ENCODE measurements at regions not wholly inside any gene's neighbourhood (a gene's known extent, or its start where the extent isn't known, plus 50 kb on each side); places are given as distances from the start of the nearest gene placed in this dataset.

DNA sequence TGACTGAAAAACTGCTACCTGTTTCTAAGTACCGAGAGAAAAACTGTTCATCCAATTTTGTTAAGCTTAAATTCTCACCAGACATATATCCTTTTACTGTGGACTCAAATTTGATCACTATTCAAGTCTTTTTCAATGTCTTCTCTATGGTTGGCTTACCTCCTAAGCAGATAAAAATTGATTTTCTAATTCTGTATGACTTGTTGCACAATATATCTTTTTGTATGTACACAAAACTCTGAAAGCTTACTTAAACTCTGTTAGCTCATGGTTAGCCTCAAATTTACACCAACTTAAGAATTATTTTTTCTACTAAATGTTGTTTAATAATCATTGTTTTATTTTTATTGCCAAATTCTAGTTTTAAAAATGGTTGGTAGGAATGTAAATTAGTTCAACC, 715.4 kb downstream of the LTN1 start:
- no peak for DNase-seq (ENCODE audit: low read depth)

DNA sequence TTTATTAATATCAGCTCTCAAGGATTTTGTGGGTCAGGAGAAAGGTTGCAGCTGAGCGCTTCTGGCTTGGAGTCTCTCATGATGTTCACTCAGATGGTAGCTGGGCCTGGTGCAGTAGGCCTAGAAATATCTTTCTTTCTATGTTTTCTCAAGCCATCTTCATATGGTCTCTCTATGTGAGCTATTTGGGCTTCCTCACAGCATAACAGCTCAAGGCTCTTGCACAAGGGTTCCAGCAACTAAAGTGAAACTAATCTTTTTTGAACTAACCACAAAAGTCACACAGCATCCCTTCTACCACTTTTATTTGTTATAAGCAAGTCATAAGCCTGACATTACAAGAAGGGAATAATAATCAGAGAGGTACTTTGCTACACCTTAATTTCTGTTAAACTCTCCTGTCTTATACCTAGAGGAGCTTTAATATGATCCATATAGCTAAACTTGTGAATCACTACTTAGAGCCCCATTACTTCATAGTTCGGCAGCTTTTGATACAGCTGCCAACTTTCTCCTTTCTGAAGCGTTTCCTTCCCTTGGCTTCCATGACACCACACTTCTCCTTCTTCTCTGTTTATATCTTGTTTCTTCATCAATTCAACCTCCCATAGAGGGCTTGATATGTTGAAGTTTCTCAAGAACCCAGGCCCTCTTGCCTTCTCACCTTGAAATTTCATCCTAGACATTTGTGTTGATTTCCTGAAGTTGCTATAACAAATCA, 720.2 kb downstream of the LTN1 start:
- H3K4me3 ChIP-seq (ENCODE audit: low read depth, low read length), result no peak overlapping the region
- TF ChIP-seq MYC (IDR thresholded peaks at IDR 0.05; ENCODE audit: low read depth, low read length), result no peak
- TF ChIP-seq, protein P1, sequence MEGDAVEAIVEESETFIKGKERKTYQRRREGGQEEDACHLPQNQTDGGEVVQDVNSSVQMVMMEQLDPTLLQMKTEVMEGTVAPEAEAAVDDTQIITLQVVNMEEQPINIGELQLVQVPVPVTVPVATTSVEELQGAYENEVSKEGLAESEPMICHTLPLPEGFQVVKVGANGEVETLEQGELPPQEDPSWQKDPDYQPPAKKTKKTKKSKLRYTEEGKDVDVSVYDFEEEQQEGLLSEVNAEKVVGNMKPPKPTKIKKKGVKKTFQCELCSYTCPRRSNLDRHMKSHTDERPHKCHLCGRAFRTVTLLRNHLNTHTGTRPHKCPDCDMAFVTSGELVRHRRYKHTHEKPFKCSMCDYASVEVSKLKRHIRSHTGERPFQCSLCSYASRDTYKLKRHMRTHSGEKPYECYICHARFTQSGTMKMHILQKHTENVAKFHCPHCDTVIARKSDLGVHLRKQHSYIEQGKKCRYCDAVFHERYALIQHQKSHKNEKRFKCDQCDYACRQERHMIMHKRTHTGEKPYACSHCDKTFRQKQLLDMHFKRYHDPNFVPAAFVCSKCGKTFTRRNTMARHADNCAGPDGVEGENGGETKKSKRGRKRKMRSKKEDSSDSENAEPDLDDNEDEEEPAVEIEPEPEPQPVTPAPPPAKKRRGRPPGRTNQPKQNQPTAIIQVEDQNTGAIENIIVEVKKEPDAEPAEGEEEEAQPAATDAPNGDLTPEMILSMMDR (IDR thresholded peaks at IDR 0.05; ENCODE audit: low read depth, low read length), result no peak
- TF ChIP-seq, protein P2, sequence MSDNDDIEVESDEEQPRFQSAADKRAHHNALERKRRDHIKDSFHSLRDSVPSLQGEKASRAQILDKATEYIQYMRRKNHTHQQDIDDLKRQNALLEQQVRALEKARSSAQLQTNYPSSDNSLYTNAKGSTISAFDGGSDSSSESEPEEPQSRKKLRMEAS (IDR thresholded peaks at IDR 0.05; ENCODE audit: low read depth, low read length), result no peak
- no peak for TF ChIP-seq POLR2A (IDR thresholded peaks at IDR 0.05; ENCODE audit: extremely low read depth, insufficient read length)
- no peak for DNase-seq (ENCODE audit: low read depth)

More for the DNA sequence above, 715.4 kb downstream of the LTN1 start:
- H3K4me3 ChIP-seq (ENCODE audit: low read depth, low read length), result no peak overlapping the region
- TF ChIP-seq POLR2A (IDR thresholded peaks at IDR 0.05; ENCODE audit: extremely low read depth, insufficient read length), result no peak
- no peak for TF ChIP-seq MYC (IDR thresholded peaks at IDR 0.05; ENCODE audit: low read depth, low read length)
- TF ChIP-seq, protein P2 (IDR thresholded peaks at IDR 0.05; ENCODE audit: low read depth, low read length), result no peak
- TF ChIP-seq, protein P1 (IDR thresholded peaks at IDR 0.05; ENCODE audit: low read depth, low read length), result no peak

DNA sequence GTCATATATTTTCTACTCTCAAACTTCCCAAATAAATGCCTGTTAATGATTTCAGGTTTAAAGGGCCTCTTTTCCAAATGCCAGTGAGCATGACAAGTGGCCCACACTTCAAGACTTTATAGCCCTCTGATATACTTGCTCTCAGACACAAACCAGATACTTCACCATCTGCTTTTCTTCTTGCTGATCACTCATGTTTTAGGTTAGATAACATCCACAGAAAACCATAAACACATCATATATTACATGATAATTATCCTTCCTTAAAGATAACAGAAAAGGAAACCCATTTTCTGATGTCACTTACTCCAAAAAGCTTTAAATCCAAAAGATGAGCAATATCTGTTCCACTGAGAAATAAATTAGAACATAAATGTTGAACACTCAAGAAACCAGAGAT, 723.5 kb downstream of the LTN1 start:
- no peak for TF ChIP-seq MYC (IDR thresholded peaks at IDR 0.05; ENCODE audit: low read depth, low read length)
- TF ChIP-seq, protein P2 (IDR thresholded peaks at IDR 0.05; ENCODE audit: low read depth, low read length), result no peak
- no peak for TF ChIP-seq POLR2A (IDR thresholded peaks at IDR 0.05; ENCODE audit: extremely low read depth, insufficient read length)
- TF ChIP-seq, protein P1 (IDR thresholded peaks at IDR 0.05; ENCODE audit: low read depth, low read length), result no peak
- H3K4me3 ChIP-seq (ENCODE audit: low read depth, low read length), result no peak overlapping the region
- DNase-seq (ENCODE audit: low read depth), result no peak

DNA sequence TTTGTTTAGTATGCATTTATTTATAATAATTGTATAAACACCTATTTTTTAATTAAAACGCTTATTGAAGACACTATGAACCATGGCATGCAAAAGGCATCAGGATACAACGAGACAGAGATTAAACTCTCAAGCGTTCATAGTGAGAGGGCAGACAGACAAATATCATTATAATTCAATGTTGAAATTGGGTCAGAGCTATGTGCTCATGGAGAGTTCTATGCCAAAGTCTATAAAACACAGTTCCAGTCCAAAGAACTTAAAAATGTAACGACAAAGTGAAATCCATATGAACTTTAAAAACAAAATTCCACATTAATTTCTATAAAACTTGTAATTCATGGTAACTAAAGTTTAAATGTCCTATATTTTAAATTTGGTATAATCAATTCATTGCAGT, 724.0 kb downstream of the LTN1 start:
- TF ChIP-seq POLR2A (IDR thresholded peaks at IDR 0.05; ENCODE audit: extremely low read depth, insufficient read length) (no peak), MYC (IDR thresholded peaks at IDR 0.05; ENCODE audit: low read depth, low read length) (no peak)
- TF ChIP-seq, protein P1 (IDR thresholded peaks at IDR 0.05; ENCODE audit: low read depth, low read length), result no peak
- TF ChIP-seq, protein P2 (IDR thresholded peaks at IDR 0.05; ENCODE audit: low read depth, low read length), result no peak
- H3K4me3 ChIP-seq (ENCODE audit: low read depth, low read length), result no peak overlapping the region
- DNase-seq (ENCODE audit: low read depth), result no peak

DNA sequence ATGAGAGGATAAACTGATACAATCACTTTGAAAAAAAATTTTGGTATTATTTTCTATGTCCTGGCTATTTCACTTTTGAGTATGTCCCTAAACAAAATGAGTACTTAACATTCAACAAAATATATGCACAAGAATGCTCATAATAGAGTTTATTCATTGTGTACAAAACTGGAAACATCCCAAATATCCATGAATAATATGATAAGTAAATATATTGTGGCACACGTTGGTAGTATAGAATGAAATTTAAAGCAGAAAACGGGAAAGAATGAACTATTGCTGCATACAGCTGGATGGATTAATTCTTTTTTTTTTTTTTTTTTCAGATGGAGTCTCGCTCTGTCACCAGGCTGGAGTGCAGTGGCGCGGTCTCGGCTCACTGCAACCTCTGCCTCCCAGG, 725.2 kb downstream of the LTN1 start:
- TF ChIP-seq, protein P2 (IDR thresholded peaks at IDR 0.05; ENCODE audit: low read depth, low read length), result no peak
- TF ChIP-seq, protein P1 (IDR thresholded peaks at IDR 0.05; ENCODE audit: low read depth, low read length), result no peak
- TF ChIP-seq MYC (IDR thresholded peaks at IDR 0.05; ENCODE audit: low read depth, low read length) (no peak), POLR2A (IDR thresholded peaks at IDR 0.05; ENCODE audit: extremely low read depth, insufficient read length) (no peak)
- H3K4me3 ChIP-seq (ENCODE audit: low read depth, low read length), result no peak overlapping the region
- DNase-seq (ENCODE audit: low read depth), result no peak

All from NB4 (cell line).